Peyer's patch (tissue), 4 donors: ENCODE measurements at regions not wholly inside any gene's neighbourhood (a gene's known extent, or its start where the extent isn't known, plus 50 kb on each side); places are given as distances from the start of the nearest gene placed in this dataset.

ENCODE experiments used
- DNase-seq, 3 donors: peaks; one replicate each; pipeline ENCODE4 v3.0.0-alpha.2; 2017 to 2019
- H3K27ac ChIP-seq, 4 donors: fragments of 200-600 bp; sonication (generic); one replicate each; pipeline ENCODE4 v1.5.1; 2016 to 2019
- H3K27me3 ChIP-seq, 2 donors: fragments of 200-600 bp; sonication (generic); one replicate each; pipeline ENCODE4 v1.5.1; 2019
- H3K36me3 ChIP-seq, 3 donors: fragments of 200-600 bp; sonication (generic); one replicate each; pipeline ENCODE4 v1.5.1; 2016 to 2019
- H3K4me1 ChIP-seq, 4 donors: fragments of 200-600 bp; sonication (generic); one replicate each; pipeline ENCODE4 v1.5.1; 2016 to 2019
- H3K4me3 ChIP-seq, 4 donors: fragments of 200-600 bp; sonication (generic); 1 replicate in 3 of 4; 2 replicates in 1 of 4; pipeline ENCODE4 v1.5.1; 2016 to 2019; ENCODE audit warnings: mild to moderate bottlenecking in 1 of 4
- H3K9me3 ChIP-seq, 4 donors: fragments of 200-600 bp; sonication (generic); one replicate each; pipeline ENCODE4 v1.5.1; 2016 to 2019; ENCODE audit warnings: mild to moderate bottlenecking in 1 of 4
- CTCF ChIP-seq, 6 experiments: fragments of 450-650 bp in 4 of 6; fragments of 200-600 bp in 2 of 6; sonication (generic) in 1 of 6; IDR thresholded peaks; one replicate each; pipeline ENCODE4 v1.5.1; 2017 to 2019; ENCODE audit warnings: antibody characterized with exemption in 6 of 6, mild to moderate bottlenecking in 3 of 6, moderate library complexity in 1 of 6
- POLR2A ChIP-seq, 2 donors: fragments of 450-650 bp; IDR thresholded peaks; one replicate each; pipeline ENCODE4 v1.5.1; 2017; ENCODE audit warnings: antibody characterized with exemption in 2 of 2, mild to moderate bottlenecking in 2 of 2, moderate library complexity in 2 of 2

GRCh38 chr9:134521817-134522501 is 119.6 kb upstream of the COL5A1 start:
- Histone ChIP-seq H3K9me3 (no peaks in the 10 kb centered on the region), H3K27ac (no peak overlapping the region), H3K4me3 (no peak overlapping the region), H3K36me3 (no peaks in the 10 kb centered on the region), H3K27me3 (no peaks in the 10 kb centered on the region), H3K4me1 (no peaks in the 10 kb centered on the region)
- DNase-seq, result no peak
- no peak for TF ChIP-seq POLR2A (IDR thresholded peaks at IDR 0.05)
- no peak for TF ChIP-seq CTCF (IDR thresholded peaks at IDR 0.05)

GRCh38 chr9:134522502-134522848 is 119.1 kb upstream of the COL5A1 start:
- Histone ChIP-seq H3K4me3 (no peak overlapping the region), H3K9me3 (no peaks in the 10 kb centered on the region), H3K36me3 (no peaks in the 10 kb centered on the region), H3K4me1 (no peaks in the 10 kb centered on the region), H3K27ac (no peak overlapping the region), H3K27me3 (no peaks in the 10 kb centered on the region)
- DNase-seq, result no peak
- TF ChIP-seq POLR2A (IDR thresholded peaks at IDR 0.05) (no peak), CTCF (IDR thresholded peaks at IDR 0.05) (no peak)

- no peaks in the 10 kb centered on the region for H3K27me3 ChIP-seq
- H3K36me3 ChIP-seq, result no peaks in the 10 kb centered on the region
- no peaks in the 10 kb centered on the region for H3K4me1 ChIP-seq
- no peak for TF ChIP-seq POLR2A (IDR thresholded peaks at IDR 0.05)
- peak in 1 of 3 donors; percentile 4 for DNase-seq
- no peak overlapping the region for H3K27ac ChIP-seq
- H3K9me3 ChIP-seq, result no peaks in the 10 kb centered on the region
- no peak overlapping the region for H3K4me3 ChIP-seq
Measured at GRCh38 chr9:134522976-134523375, 118.6 kb upstream of the COL5A1 start.

GRCh38 chr9:134525070-134525815 is 116.4 kb upstream of the COL5A1 start:
- H3K27ac ChIP-seq, result peak overlapping the region in 2 of 4 donors; percentile 51 to 77
- no peaks in the 10 kb centered on the region for H3K27me3 ChIP-seq
- DNase-seq, result peak in 1 of 3 donors; percentile 40
- no peak overlapping the region for H3K4me3 ChIP-seq
- TF ChIP-seq POLR2A (IDR thresholded peaks at IDR 0.05) (no peak), CTCF (IDR thresholded peaks at IDR 0.05) (no peak)
- no peaks in the 10 kb centered on the region for H3K9me3 ChIP-seq
- H3K4me1 ChIP-seq, result no peaks in the 10 kb centered on the region
- no peaks in the 10 kb centered on the region for H3K36me3 ChIP-seq

GRCh38 chr9:134525841-134526583 is 115.6 kb upstream of the COL5A1 start:
- TF ChIP-seq CTCF (IDR thresholded peaks at IDR 0.05) (no peak), POLR2A (IDR thresholded peaks at IDR 0.05) (no peak)
- DNase-seq, result peak in 2 of 3 donors; percentile 46 to 49
- Histone ChIP-seq H3K9me3 (no peaks in the 10 kb centered on the region), H3K27ac (peak overlapping the region in 3 of 4 donors; percentile 51 to 77 (median 55)), H3K4me1 (no peaks in the 10 kb centered on the region), H3K27me3 (no peaks in the 10 kb centered on the region), H3K4me3 (no peak overlapping the region), H3K36me3 (no peaks in the 10 kb centered on the region)
